Endothelial cell of umbilical vein (primary cell): ENCODE measurements at regions not wholly inside any gene's neighbourhood (a gene's known extent, or its start where the extent isn't known, plus 50 kb on each side); places are given as distances from the start of the nearest gene placed in this dataset.

Experiments used
- CTCF ChIP-seq, 2 donors: IDR thresholded peaks; 1 replicate in 1 of 2; 2 replicates in 1 of 2; pipeline ENCODE4 v1.5.1; 2011; ENCODE audit warnings: low read length in 2 of 2, mild to moderate bottlenecking in 2 of 2, moderate library complexity in 2 of 2, control low read depth in 1 of 2, inconsistent platforms in 1 of 2, low read depth in 1 of 2; ENCODE audit not compliant: insufficient read depth in 1 of 2; ENCODE audit errors: extremely low read depth in 1 of 2
- EZH2 ChIP-seq: IDR thresholded peaks from 2 replicates; pipeline ENCODE4 v1.6.1; 2012; ENCODE audit warnings: borderline replicate concordance, low read depth, mild to moderate bottlenecking, moderate library complexity, low read length, inconsistent platforms; ENCODE audit not compliant: severe bottlenecking
- FOS ChIP-seq: IDR thresholded peaks from 2 replicates; pipeline ENCODE4 v1.6.1; 2011; ENCODE audit warnings: mild to moderate bottlenecking, low read length, moderate library complexity, borderline replicate concordance; ENCODE audit not compliant: insufficient read depth
- MAX ChIP-seq: IDR thresholded peaks from 2 replicates; pipeline ENCODE4 v1.6.1; 2011; ENCODE audit not compliant: insufficient read depth, insufficient read length
- MYC ChIP-seq: IDR thresholded peaks from one replicate; pipeline ENCODE4 v1.6.1; 2011; ENCODE audit warnings: mild to moderate bottlenecking, low read depth, low read length
- POLR2A ChIP-seq: IDR thresholded peaks from 2 replicates; pipeline ENCODE4 v1.6.1; 2012; ENCODE audit warnings: low read depth, mild to moderate bottlenecking, control low read depth, low read length
- POLR2AphosphoS5 ChIP-seq: IDR thresholded peaks from 2 replicates; pipeline ENCODE4 v1.6.1; 2012; ENCODE audit warnings: low read depth, mild to moderate bottlenecking, control low read depth, low read length, moderate library complexity; ENCODE audit not compliant: insufficient read depth

- TF ChIP-seq POLR2A (no peak), CTCF (IDR thresholded peaks at IDR 0.05; ENCODE audit: extremely low read depth in 1 of 2, insufficient read depth in 1 of 2, low read depth in 1 of 2, low read length in 2 of 2) (no peak), POLR2AphosphoS5 (no peak), FOS (no peak), EZH2 (no peak), MYC (no peak), MAX (no peak)
These were observed 61.4 kb upstream of the APCDD1L start for GRCh38 chr20:58576603-58576970.
